SU-DHL-6 (cell line): ENCODE measurements at regions not wholly inside any gene's neighbourhood (a gene's known extent, or its start where the extent isn't known, plus 50 kb on each side); places are given as distances from the start of the nearest gene placed in this dataset.

Experiments used
- H2AFZ ChIP-seq: fragments of 200-600 bp; sonication (generic); 2 replicates; pipeline ENCODE4 v1.6.1; 2014; ENCODE audit warnings: low read depth, mild to moderate bottlenecking, moderate library complexity, mixed read lengths, antibody characterized with exemption, low read length; ENCODE audit not compliant: severe bottlenecking
- H3F3A ChIP-seq: fragments of 200-600 bp; shearing (Covaris generic); 2 replicates; pipeline ENCODE4 v1.6.0; 2016; ENCODE audit warnings: antibody characterized with exemption, mild to moderate bottlenecking; ENCODE audit not compliant: insufficient read depth
- H3K27ac ChIP-seq: fragments of 200-600 bp; sonication (generic); 2 replicates; pipeline ENCODE4 v1.5.1; 2016; ENCODE audit warnings: low read depth, mild to moderate bottlenecking, low read length, moderate library complexity, mixed read lengths
- H3K27me3 ChIP-seq: fragments of 200-600 bp; sonication (generic), shearing (Covaris generic); 2 replicates; pipeline ENCODE4 v1.6.0; 2014; ENCODE audit warnings: mild to moderate bottlenecking, low read length
- H3K36me3 ChIP-seq: fragments of 200-600 bp; sonication (generic); 2 replicates; pipeline ENCODE4 v1.6.1; 2014; ENCODE audit warnings: mild to moderate bottlenecking, low read length, mixed read lengths
- H3K4me2 ChIP-seq: fragments of 300-600, 200-600 bp; shearing (Covaris generic), sonication (generic); 2 replicates; pipeline ENCODE4 v1.6.0; 2014; ENCODE audit warnings: low read length, low read depth, mild to moderate bottlenecking; ENCODE audit not compliant: poor library complexity, severe bottlenecking
- H3K4me3 ChIP-seq: fragments of 200-600 bp; sonication (generic); 2 replicates; pipeline ENCODE4 v1.5.1; 2014; ENCODE audit warnings: antibody characterized with exemption, low read length, mild to moderate bottlenecking, mixed read lengths; ENCODE audit not compliant: insufficient read depth, poor library complexity, severe bottlenecking
- H3K79me2 ChIP-seq: fragments of 200-600 bp; sonication (generic); 2 replicates; pipeline ENCODE4 v1.6.1; 2014; ENCODE audit warnings: mild to moderate bottlenecking, low read length, moderate library complexity; ENCODE audit not compliant: insufficient read depth
- H3K9ac ChIP-seq: fragments of 200-600 bp; sonication (generic); 2 replicates; pipeline ENCODE4 v1.7.0; 2014; ENCODE audit warnings: mild to moderate bottlenecking, low read length
- H3K9me2 ChIP-seq: fragments of 200-600 bp; sonication (generic); replicated peaks from 2 replicates; pipeline ENCODE4 v1.6.1; 2014; ENCODE audit warnings: low read length; ENCODE audit not compliant: insufficient read depth
- H3K9me3 ChIP-seq: fragments of 200-600 bp; sonication (generic); 2 replicates; pipeline ENCODE4 v1.6.1; 2014; ENCODE audit warnings: low read length, mixed read lengths; ENCODE audit not compliant: insufficient read depth
- H4K20me1 ChIP-seq: fragments of 200-600 bp; sonication (generic); 2 replicates; pipeline ENCODE4 v1.6.1; 2014; ENCODE audit warnings: low read depth, mild to moderate bottlenecking, antibody characterized with exemption, low read length, moderate library complexity, mixed read lengths
- EZH2phosphoT487 ChIP-seq: fragments of 200-600 bp; sonication (generic), shearing (Covaris generic); conservative IDR thresholded peaks from 2 replicates; pipeline ENCODE4 v1.6.1; 2018; ENCODE audit warnings: mild to moderate bottlenecking, antibody characterized with exemption, low read length, moderate library complexity, mixed read lengths
- TF ChIP-seq, protein P1 (sequence below): fragments of 200-600 bp; sonication (generic); IDR thresholded peaks from one replicate; pipeline ENCODE4 v1.5.1; 2017; ENCODE audit warnings: antibody characterized with exemption, mild to moderate bottlenecking, low read length, moderate library complexity; ENCODE audit not compliant: insufficient read depth, poor library complexity, severe bottlenecking

DNA sequence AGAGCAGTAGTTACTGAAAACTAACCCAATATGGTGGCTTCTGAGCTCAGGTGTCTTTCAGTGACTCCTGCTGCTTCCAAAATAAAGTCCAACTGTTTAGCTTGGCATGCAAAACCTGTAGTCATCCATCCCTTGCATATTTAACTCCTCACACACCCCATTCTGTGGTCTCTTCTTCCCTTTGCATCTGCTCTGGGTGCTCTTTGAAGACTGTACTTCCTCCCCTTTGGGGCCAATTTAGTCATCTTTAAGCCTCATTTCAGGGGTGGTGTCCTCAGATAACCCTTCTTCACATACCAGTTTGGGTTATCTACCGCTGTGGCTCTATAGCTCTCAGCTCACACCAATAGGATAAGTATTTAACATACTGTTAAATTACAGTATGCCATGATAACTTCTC, 209.9 kb upstream of the DMRT1 start:
- Histone ChIP-seq H3K9me3 (no peaks in the 10 kb centered on the region; the same call in 1 of the 2 replicates), H3K27me3 (no peaks in the 10 kb centered on the region), H3F3A (peaks cover 27% of the 10 kb centered on the region), H2AFZ (no peak overlapping the region), H3K9ac (no peak overlapping the region), H3K4me3 (no peak overlapping the region), H4K20me1 (no peaks in the 10 kb centered on the region), H3K27ac (peak overlapping the region; percentile 43), H3K4me2 (no peak overlapping the region), H3K36me3 (peaks cover 4% of the 10 kb centered on the region; the same call in 1 of the 2 replicates), H3K79me2 (peaks cover 93% of the 10 kb centered on the region), H3K9me2 (no peaks in the 10 kb centered on the region)
- TF ChIP-seq EZH2phosphoT487, result no peak
- TF ChIP-seq, protein P1, sequence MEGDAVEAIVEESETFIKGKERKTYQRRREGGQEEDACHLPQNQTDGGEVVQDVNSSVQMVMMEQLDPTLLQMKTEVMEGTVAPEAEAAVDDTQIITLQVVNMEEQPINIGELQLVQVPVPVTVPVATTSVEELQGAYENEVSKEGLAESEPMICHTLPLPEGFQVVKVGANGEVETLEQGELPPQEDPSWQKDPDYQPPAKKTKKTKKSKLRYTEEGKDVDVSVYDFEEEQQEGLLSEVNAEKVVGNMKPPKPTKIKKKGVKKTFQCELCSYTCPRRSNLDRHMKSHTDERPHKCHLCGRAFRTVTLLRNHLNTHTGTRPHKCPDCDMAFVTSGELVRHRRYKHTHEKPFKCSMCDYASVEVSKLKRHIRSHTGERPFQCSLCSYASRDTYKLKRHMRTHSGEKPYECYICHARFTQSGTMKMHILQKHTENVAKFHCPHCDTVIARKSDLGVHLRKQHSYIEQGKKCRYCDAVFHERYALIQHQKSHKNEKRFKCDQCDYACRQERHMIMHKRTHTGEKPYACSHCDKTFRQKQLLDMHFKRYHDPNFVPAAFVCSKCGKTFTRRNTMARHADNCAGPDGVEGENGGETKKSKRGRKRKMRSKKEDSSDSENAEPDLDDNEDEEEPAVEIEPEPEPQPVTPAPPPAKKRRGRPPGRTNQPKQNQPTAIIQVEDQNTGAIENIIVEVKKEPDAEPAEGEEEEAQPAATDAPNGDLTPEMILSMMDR, result no peak

DNA sequence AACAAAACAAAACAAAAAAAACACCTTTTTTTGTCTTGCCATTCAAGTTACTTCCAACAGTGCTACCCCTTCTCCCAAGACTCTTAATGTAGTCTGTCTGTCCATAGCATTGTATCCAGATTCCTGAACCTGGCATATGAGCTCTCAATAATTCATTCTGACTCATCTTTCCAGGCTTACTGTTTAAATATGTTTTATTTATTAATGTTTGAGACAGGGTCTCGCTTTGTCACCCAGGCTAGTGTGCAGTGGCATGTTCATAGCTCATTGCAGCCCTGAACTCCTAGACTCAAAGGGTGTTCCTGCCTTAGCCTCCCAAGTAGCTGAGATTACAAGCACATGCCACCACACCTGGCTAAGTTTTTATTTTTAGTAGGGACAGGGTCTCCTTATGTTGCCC, 208.0 kb upstream of the DMRT1 start:
- Histone ChIP-seq H3K27me3 (no peaks in the 10 kb centered on the region), H3K36me3 (peaks cover 6% of the 10 kb centered on the region; the same call in 1 of the 2 replicates), H3K27ac (no peak overlapping the region), H3K4me2 (no peak overlapping the region), H3K9me3 (no peaks in the 10 kb centered on the region; the same call in 1 of the 2 replicates), H3K79me2 (peaks cover 93% of the 10 kb centered on the region), H3K4me3 (no peak overlapping the region), H2AFZ (no peak overlapping the region), H3F3A (peaks cover 31% of the 10 kb centered on the region), H3K9me2 (no peaks in the 10 kb centered on the region), H3K9ac (no peak overlapping the region), H4K20me1 (no peaks in the 10 kb centered on the region)
- TF ChIP-seq EZH2phosphoT487, result no peak
- TF ChIP-seq, protein P1, result no peak

DNA sequence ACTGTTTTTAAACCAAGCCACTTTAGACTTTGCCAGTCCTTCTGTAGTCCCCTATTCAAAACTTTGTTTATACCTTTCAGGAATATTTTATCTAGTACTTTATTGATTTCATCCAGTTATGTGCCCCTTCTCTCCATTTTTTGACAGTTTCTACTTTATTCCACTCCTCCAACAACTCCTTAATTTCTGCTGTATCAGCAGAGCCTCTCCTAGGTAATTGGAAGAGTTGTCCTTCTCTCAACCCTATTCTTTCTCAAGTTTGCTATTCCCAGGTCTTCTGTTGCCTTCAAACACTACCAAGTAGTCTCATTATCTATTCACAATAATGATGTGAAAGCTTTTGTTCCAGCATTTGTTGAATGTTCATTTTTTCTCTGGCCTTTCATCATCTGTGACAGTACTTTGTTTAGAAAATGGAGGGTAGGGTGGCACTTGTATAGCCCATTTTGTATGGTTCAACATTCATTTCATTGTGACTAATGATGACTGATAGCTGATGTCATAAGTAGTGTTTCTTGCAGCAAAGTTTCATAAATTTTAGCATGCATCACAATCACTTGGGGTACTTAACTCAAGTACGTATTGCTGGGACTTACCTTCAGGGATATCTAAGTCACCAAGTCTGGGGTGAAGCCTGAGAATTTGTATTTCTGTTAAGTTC, 204.4 kb upstream of the DMRT1 start:
- Histone ChIP-seq H3K79me2 (peaks cover 91% of the 10 kb centered on the region), H3K9me2 (no peaks in the 10 kb centered on the region), H3K27ac (peak overlapping the region; percentile 37; the same call in 1 of the 2 replicates), H3F3A (peaks cover 28% of the 10 kb centered on the region), H3K9ac (no peak overlapping the region), H3K27me3 (no peaks in the 10 kb centered on the region), H2AFZ (no peak overlapping the region), H3K4me2 (no peak overlapping the region), H4K20me1 (no peaks in the 10 kb centered on the region), H3K36me3 (peaks cover 6% of the 10 kb centered on the region; the same call in 1 of the 2 replicates), H3K9me3 (no peaks in the 10 kb centered on the region; the same call in 1 of the 2 replicates), H3K4me3 (no peak overlapping the region)
- TF ChIP-seq, protein P1, result no peak
- TF ChIP-seq EZH2phosphoT487, result no peak
